CD14-positive monocyte (primary cell): ENCODE measurements at regions not wholly inside any gene's neighbourhood (a gene's known extent, or its start where the extent isn't known, plus 50 kb on each side); places are given as distances from the start of the nearest gene placed in this dataset.

ENCODE experiments used
- DNase-seq, 3 donors: peaks; one replicate each; pipeline ENCODE4 v3.0.0-alpha.2; 2011 to 2022
- H2AFZ ChIP-seq: 2 replicates; pipeline ENCODE4 v1.6.0; 2012; ENCODE audit warnings: mild to moderate bottlenecking, low read depth, low read length, inconsistent platforms; ENCODE audit not compliant: insufficient read depth, poor library complexity, severe bottlenecking
- H3K27ac ChIP-seq, 2 donors: 1 replicate in 1 of 2; 2 replicates in 1 of 2; pipeline ENCODE4 v1.5.1; 2012 to 2013; ENCODE audit warnings: low read length in 2 of 2, control low read depth in 1 of 2, inconsistent platforms in 1 of 2, low read depth in 1 of 2, mild to moderate bottlenecking in 1 of 2
- H3K27me3 ChIP-seq, 2 donors: one replicate each; pipeline versions ENCODE4 v1.6.0 to v1.6.1; 2011 to 2013; ENCODE audit warnings: low read length in 2 of 2; ENCODE audit not compliant: control insufficient read depth in 2 of 2, insufficient read depth in 2 of 2
- H3K36me3 ChIP-seq, 2 donors: replicated peaks in 1 of 2; 1 replicate in 1 of 2; 2 replicates in 1 of 2; pipeline versions ENCODE4 v1.5.1 to v1.6.1; 2012 to 2013; ENCODE audit warnings: low read length in 2 of 2, control low read depth in 1 of 2, inconsistent platforms in 1 of 2, mild to moderate bottlenecking in 1 of 2; ENCODE audit not compliant: insufficient read depth in 2 of 2, control insufficient read depth in 1 of 2
- H3K4me1 ChIP-seq, 2 donors: 1 replicate in 1 of 2; 2 replicates in 1 of 2; pipeline versions ENCODE4 v1.5.1 to v1.6.1; 2012 to 2013; ENCODE audit warnings: low read length in 2 of 2, control low read depth in 1 of 2, inconsistent platforms in 1 of 2, mild to moderate bottlenecking in 1 of 2, moderate library complexity in 1 of 2; ENCODE audit not compliant: insufficient read depth in 2 of 2, control insufficient read depth in 1 of 2
- H3K4me2 ChIP-seq: replicated peaks from 2 replicates; pipeline ENCODE3; 2012; ENCODE audit warnings: low read length, moderate library complexity, mild to moderate bottlenecking; ENCODE audit not compliant: poor library complexity, severe bottlenecking; ENCODE audit errors: extremely low read depth
- H3K4me3 ChIP-seq, 3 experiments: fragments of 200-600 bp in 1 of 3; sonication (generic) in 1 of 3; replicated peaks in 1 of 3; 1 replicate in 2 of 3; 2 replicates in 1 of 3; pipeline ENCODE4 v1.5.1; 2011 to 2013; ENCODE audit warnings: low read length in 3 of 3, mild to moderate bottlenecking in 3 of 3, control low read depth in 2 of 3, low read depth in 2 of 3, inconsistent platforms in 1 of 3, moderate library complexity in 1 of 3
- H3K79me2 ChIP-seq: 2 replicates; pipeline ENCODE4 v1.6.0; 2012; ENCODE audit warnings: mild to moderate bottlenecking, control low read depth, inconsistent platforms, low read length, moderate library complexity; ENCODE audit not compliant: insufficient read depth
- H3K9ac ChIP-seq: 2 replicates; pipeline ENCODE4 v1.6.0; 2017; ENCODE audit warnings: low read length, mild to moderate bottlenecking; ENCODE audit not compliant: insufficient read depth, poor library complexity, severe bottlenecking
- H3K9me3 ChIP-seq, 2 donors: replicated peaks in 1 of 2; 1 replicate in 1 of 2; 2 replicates in 1 of 2; pipeline versions ENCODE4 v1.5.1 to v1.6.1; 2012 to 2013; ENCODE audit warnings: low read length in 2 of 2, control low read depth in 1 of 2; ENCODE audit not compliant: control insufficient read depth in 1 of 2, insufficient read depth in 1 of 2
- H4K20me1 ChIP-seq: 2 replicates; pipeline ENCODE4 v1.6.0; 2012; ENCODE audit warnings: mild to moderate bottlenecking, low read length, control low read depth, moderate library complexity; ENCODE audit not compliant: insufficient read depth
- H3K27ac Mint-ChIP-seq, 7 donors: one replicate each; pipeline ENCODE4 v1.8.0; 2020; ENCODE audit warnings: mild to moderate bottlenecking in 7 of 7, mixed read lengths in 7 of 7, moderate library complexity in 6 of 7, inconsistent platforms in 2 of 7
- H3K27me3 Mint-ChIP-seq, 3 donors: one replicate each; pipeline ENCODE4 v1.8.0; 2021 to 2022; ENCODE audit warnings: low read depth in 3 of 3, mild to moderate bottlenecking in 3 of 3, mixed read lengths in 3 of 3, moderate library complexity in 3 of 3, inconsistent platforms in 1 of 3
- H3K36me3 Mint-ChIP-seq, 2 donors: one replicate each; pipeline ENCODE4 v1.8.0; 2020; ENCODE audit warnings: mixed read lengths in 2 of 2, inconsistent platforms in 1 of 2, mild to moderate bottlenecking in 1 of 2
- H3K4me1 Mint-ChIP-seq: one replicate; pipeline ENCODE4 v1.8.0; 2020; ENCODE audit warnings: mild to moderate bottlenecking, mixed read lengths
- H3K4me3 Mint-ChIP-seq, 2 donors: one replicate each; pipeline ENCODE4 v1.8.0; 2020; ENCODE audit warnings: mild to moderate bottlenecking in 2 of 2, mixed read lengths in 2 of 2, moderate library complexity in 1 of 2
- H3K9me3 Mint-ChIP-seq, 7 donors: one replicate each; pipeline ENCODE4 v1.8.0; 2020 to 2022; ENCODE audit warnings: mixed read lengths in 7 of 7, mild to moderate bottlenecking in 6 of 7, moderate library complexity in 6 of 7, inconsistent platforms in 2 of 7
- WGBS: methylation state at CpG from one replicate; pipeline ENCODE4 v1.1.5; 2013; ENCODE audit warnings: missing lambda C conversion rate; ENCODE audit not compliant: insufficient coverage; 5-methylcytosine and 5-hydroxymethylcytosine counted together
- intact Hi-C, 2 donors: fragments of 100-400 bp; cut with micrococcal nuclease; formaldehyde crosslinking; loops; one replicate each; pipeline versions ENCODE4 v1.15.0 to v1.15.1; 2023
- TF ChIP-seq, protein P1 (sequence below): fragments of 200-600 bp; IDR thresholded peaks from one replicate; pipeline ENCODE4 v1.8.0; 2022; ENCODE audit warnings: antibody characterized with exemption, mild to moderate bottlenecking

DNA sequence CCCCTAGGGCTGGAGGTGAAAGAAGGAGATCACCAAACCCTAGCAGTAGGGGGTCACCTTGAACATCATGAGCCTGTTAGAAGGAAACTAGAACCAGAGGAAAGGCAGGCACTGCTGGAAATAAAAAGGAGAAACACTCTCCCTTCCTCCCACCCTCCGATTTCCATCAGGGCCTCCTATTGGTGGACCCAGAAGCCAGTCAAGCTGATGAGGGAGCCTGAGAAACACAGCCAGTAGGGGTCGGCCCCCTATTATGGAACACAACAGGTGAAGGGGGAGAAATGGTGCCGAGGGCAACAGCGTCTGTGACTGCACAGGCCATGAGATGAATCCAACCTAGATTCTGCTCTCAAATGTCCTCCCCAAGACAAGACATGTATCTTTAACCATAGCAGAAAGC, 156.1 kb upstream of the LRFN2 start:
- no CpG with 5 or more reads among the region's 4 CpGs for WGBS
- Mint-ChIP-seq H3K4me1 (no peaks in the 10 kb centered on the region), H3K36me3 (no peaks in the 10 kb centered on the region), H3K27ac (no peak overlapping the region), H3K4me3 (no peak overlapping the region), H3K9me3 (peaks cover 0 to 2% (median 0%) of the 10 kb centered on the region in 7 donors), H3K27me3 (peaks cover 5 to 21% (median 10%) of the 10 kb centered on the region in 3 donors)
- no peak for DNase-seq
- no peaks in the 10 kb centered on the region for H3K4me1 ChIP-seq
- H3K27me3 ChIP-seq: peaks cover 2% of the 10 kb centered on the region in 2 donors
- H3K9ac ChIP-seq: no peak overlapping the region
- H3K79me2 ChIP-seq: no peaks in the 10 kb centered on the region
- H4K20me1 ChIP-seq: no peaks in the 10 kb centered on the region
- no peak overlapping the region for H3K27ac ChIP-seq
- H3K4me3 ChIP-seq: no peak overlapping the region
- no peak overlapping the region for H3K4me2 ChIP-seq
- intact Hi-C loops: no loop called here
- no peak overlapping the region for H2AFZ ChIP-seq
- no peaks in the 10 kb centered on the region for H3K36me3 ChIP-seq
- no peaks in the 10 kb centered on the region for H3K9me3 ChIP-seq
- TF ChIP-seq, protein P1, sequence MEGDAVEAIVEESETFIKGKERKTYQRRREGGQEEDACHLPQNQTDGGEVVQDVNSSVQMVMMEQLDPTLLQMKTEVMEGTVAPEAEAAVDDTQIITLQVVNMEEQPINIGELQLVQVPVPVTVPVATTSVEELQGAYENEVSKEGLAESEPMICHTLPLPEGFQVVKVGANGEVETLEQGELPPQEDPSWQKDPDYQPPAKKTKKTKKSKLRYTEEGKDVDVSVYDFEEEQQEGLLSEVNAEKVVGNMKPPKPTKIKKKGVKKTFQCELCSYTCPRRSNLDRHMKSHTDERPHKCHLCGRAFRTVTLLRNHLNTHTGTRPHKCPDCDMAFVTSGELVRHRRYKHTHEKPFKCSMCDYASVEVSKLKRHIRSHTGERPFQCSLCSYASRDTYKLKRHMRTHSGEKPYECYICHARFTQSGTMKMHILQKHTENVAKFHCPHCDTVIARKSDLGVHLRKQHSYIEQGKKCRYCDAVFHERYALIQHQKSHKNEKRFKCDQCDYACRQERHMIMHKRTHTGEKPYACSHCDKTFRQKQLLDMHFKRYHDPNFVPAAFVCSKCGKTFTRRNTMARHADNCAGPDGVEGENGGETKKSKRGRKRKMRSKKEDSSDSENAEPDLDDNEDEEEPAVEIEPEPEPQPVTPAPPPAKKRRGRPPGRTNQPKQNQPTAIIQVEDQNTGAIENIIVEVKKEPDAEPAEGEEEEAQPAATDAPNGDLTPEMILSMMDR: no peak

DNA sequence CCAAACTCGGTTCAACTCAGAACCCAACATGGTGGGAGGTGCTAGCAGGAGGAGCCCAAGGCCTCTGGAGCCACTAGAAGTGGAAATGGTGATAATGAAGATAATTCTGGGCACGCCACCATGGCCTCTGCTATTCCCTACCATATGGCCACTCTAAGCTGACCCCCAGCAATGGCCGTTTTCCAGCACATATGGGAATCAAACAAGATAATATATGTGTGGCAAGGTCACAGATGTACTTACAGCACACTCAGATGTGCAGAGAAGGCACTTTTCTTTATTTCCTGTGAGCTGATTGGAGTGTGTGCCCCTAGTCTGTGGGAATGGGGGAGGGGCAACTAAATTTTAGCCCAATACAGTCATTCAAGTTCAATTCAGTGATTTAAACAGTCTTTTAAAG, 153.4 kb upstream of the LRFN2 start:
- no peak overlapping the region for H2AFZ ChIP-seq
- no peak overlapping the region for H3K9ac ChIP-seq
- H3K4me3 Mint-ChIP-seq: no peak overlapping the region
- H4K20me1 ChIP-seq: no peaks in the 10 kb centered on the region
- peaks cover 3 to 19% (median 13%) of the 10 kb centered on the region in 3 donors for H3K27me3 Mint-ChIP-seq
- no peaks in the 10 kb centered on the region for H3K27me3 ChIP-seq
- no peaks in the 10 kb centered on the region for H3K9me3 ChIP-seq
- TF ChIP-seq, protein P1: no peak
- no peaks in the 10 kb centered on the region for H3K4me1 ChIP-seq
- WGBS: no CpG with 5 or more reads among the region's 3 CpGs
- no peak overlapping the region for H3K27ac ChIP-seq
- no peak overlapping the region for H3K4me2 ChIP-seq
- no peaks in the 10 kb centered on the region for H3K4me1 Mint-ChIP-seq
- intact Hi-C loops: no loop called here
- H3K79me2 ChIP-seq: no peaks in the 10 kb centered on the region
- no peak for DNase-seq
- no peaks in the 10 kb centered on the region for H3K36me3 ChIP-seq
- no peak overlapping the region for H3K27ac Mint-ChIP-seq
- peaks cover 0 to 2% (median 0%) of the 10 kb centered on the region in 7 donors for H3K9me3 Mint-ChIP-seq
- no peaks in the 10 kb centered on the region for H3K36me3 Mint-ChIP-seq
- H3K4me3 ChIP-seq: no peak overlapping the region
